SK-N-SH treated with all-trans-retinoic acid at 6 μM for 48 hours (cell line): ENCODE measurements at regions not wholly inside any gene's neighbourhood (a gene's known extent, or its start where the extent isn't known, plus 50 kb on each side); places are given as distances from the start of the nearest gene placed in this dataset.

ENCODE experiments used
- ATAC-seq: fragments of 200-7000 bp; cut with Tn5 transposase; 3 replicates; pipeline ENCODE4 v1.9.1; 2020; ENCODE audit warnings: mild to moderate bottlenecking, moderate library complexity
- ARNTL ChIP-seq: fragments of 450-650 bp; formaldehyde crosslinking; IDR thresholded peaks from 2 replicates; pipeline ENCODE4 v1.5.0; 2020; ENCODE audit warnings: low read depth, mild to moderate bottlenecking, moderate library complexity, borderline replicate concordance
- BACH2 ChIP-seq: fragments of 250-450 bp; sonication (Bioruptor Pico); IDR thresholded peaks from 2 replicates; pipeline ENCODE4 v1.9.0; 2021; ENCODE audit warnings: mild to moderate bottlenecking, borderline replicate concordance
- CSDC2 ChIP-seq: fragments of 250-450 bp; sonication (Bioruptor Pico); IDR thresholded peaks from 2 replicates; pipeline ENCODE4 v1.5.0; 2020; ENCODE audit warnings: mild to moderate bottlenecking, moderate library complexity
- ESRRG ChIP-seq: fragments of 250-450 bp; sonication (Bioruptor Pico); IDR thresholded peaks from 2 replicates; pipeline ENCODE4 v1.6.1; 2021; ENCODE audit warnings: mild to moderate bottlenecking
- GLIS3 ChIP-seq: fragments of 250-450 bp; sonication (Bioruptor Pico); IDR thresholded peaks from 2 replicates; pipeline ENCODE4 v1.5.0; 2020; ENCODE audit warnings: mild to moderate bottlenecking, moderate library complexity
- ISL1 ChIP-seq: fragments of 250-450 bp; sonication (Bioruptor Pico); IDR thresholded peaks from 2 replicates; pipeline ENCODE4 v2.1.2; 2022; ENCODE audit warnings: mild to moderate bottlenecking, moderate library complexity
- PPARA ChIP-seq: fragments of 250-450 bp; sonication (Bioruptor Pico); IDR thresholded peaks from 2 replicates; pipeline ENCODE4 v1.5.0; 2020; ENCODE audit warnings: mild to moderate bottlenecking, borderline replicate concordance
- SNAI2 ChIP-seq: fragments of 250-450 bp; sonication (Bioruptor Pico); IDR thresholded peaks from 2 replicates; pipeline ENCODE4 v1.5.0; 2020; ENCODE audit warnings: mild to moderate bottlenecking, moderate library complexity
- TCF4 ChIP-seq: fragments of 250-450 bp; sonication (Bioruptor Pico); IDR thresholded peaks from 2 replicates; pipeline ENCODE4 v1.8.0; 2021; ENCODE audit warnings: mild to moderate bottlenecking, moderate library complexity, borderline replicate concordance
- TOX ChIP-seq: fragments of 250-450 bp; sonication (Bioruptor Pico); IDR thresholded peaks from 2 replicates; pipeline ENCODE4 v1.8.0; 2021; ENCODE audit warnings: mild to moderate bottlenecking, moderate library complexity, borderline replicate concordance
- ZC3H10 ChIP-seq: fragments of 250-450 bp; sonication (Bioruptor Pico); IDR thresholded peaks from 2 replicates; pipeline ENCODE4 v1.5.1; 2021; ENCODE audit warnings: mild to moderate bottlenecking, moderate library complexity
- ZFP3 ChIP-seq: fragments of 250-450 bp; sonication (Bioruptor Pico); IDR thresholded peaks from 2 replicates; pipeline ENCODE4 v1.5.0; 2020; ENCODE audit warnings: mild to moderate bottlenecking, moderate library complexity
- ZFP30 ChIP-seq: fragments of 450-650 bp; formaldehyde crosslinking; IDR thresholded peaks from 2 replicates; pipeline ENCODE4 v1.5.0; 2022; ENCODE audit warnings: mild to moderate bottlenecking, moderate library complexity
- ZNF565 ChIP-seq: fragments of 450-650 bp; formaldehyde crosslinking; conservative IDR thresholded peaks from 2 replicates; pipeline ENCODE4 v1.5.0; 2020; ENCODE audit warnings: low read depth, mild to moderate bottlenecking, moderate library complexity
- ZNF70 ChIP-seq: fragments of 450-650 bp; formaldehyde crosslinking; IDR thresholded peaks from 2 replicates; pipeline ENCODE4 v1.5.0; 2020; ENCODE audit warnings: mild to moderate bottlenecking, moderate library complexity
- ZNF8 ChIP-seq: fragments of 450-650 bp; formaldehyde crosslinking; IDR thresholded peaks from 2 replicates; pipeline ENCODE4 v1.5.0; 2020; ENCODE audit warnings: mild to moderate bottlenecking, moderate library complexity
- TF ChIP-seq, protein P1 (sequence below): fragments of 250-450 bp; sonication (Bioruptor Pico); IDR thresholded peaks from 2 replicates; pipeline ENCODE4 v1.5.1; 2020; ENCODE audit warnings: low read depth, mild to moderate bottlenecking, moderate library complexity
- TF ChIP-seq, protein P2 (sequence below): fragments of 250-450 bp; sonication (Bioruptor Pico); IDR thresholded peaks from 2 replicates; pipeline ENCODE4 v1.8.0; 2020; ENCODE audit warnings: mild to moderate bottlenecking, moderate library complexity, borderline replicate concordance
- TF ChIP-seq, protein P3 (sequence below): fragments of 250-450 bp; sonication (Bioruptor Pico); IDR thresholded peaks from 2 replicates; pipeline ENCODE4 v1.8.0; 2021; ENCODE audit warnings: low read depth, mild to moderate bottlenecking, moderate library complexity, borderline replicate concordance
- TF ChIP-seq, protein P4 (sequence below): fragments of 250-450 bp; sonication (Bioruptor Pico); IDR thresholded peaks from 2 replicates; pipeline ENCODE4 v1.5.1; 2021; ENCODE audit warnings: mild to moderate bottlenecking, moderate library complexity
- TF ChIP-seq, protein P5 (sequence below): fragments of 250-450 bp; sonication (Bioruptor Pico); IDR thresholded peaks from 2 replicates; pipeline ENCODE4 v1.5.0; 2020; ENCODE audit warnings: mild to moderate bottlenecking, moderate library complexity

DNA sequence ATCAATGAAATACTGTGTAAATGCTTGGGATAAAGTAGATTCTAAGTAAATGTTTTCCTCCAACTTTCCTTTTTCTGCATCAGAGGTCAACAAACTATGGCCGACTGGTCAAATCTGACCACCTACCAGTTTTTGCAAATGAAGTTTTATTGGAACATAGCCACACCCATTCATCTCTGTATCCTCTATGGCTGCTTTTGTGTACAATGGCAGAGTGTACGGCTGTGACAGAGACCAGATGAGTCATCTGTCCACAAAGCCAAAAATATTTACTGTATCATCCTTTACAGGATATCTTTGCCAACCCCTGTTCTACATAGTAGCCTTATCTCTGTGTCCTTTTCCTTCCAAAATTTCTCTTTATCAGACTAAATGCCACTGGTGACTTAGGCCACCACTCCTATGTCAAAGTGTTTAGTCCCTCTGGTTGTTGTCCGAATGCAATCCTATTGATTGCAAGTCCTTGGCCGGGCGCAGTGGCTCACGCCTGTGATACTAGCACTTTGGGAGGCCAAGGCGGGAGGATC is 218.4 kb upstream of the KLF4 start:
- ATAC-seq, result peak; percentile 50

DNA sequence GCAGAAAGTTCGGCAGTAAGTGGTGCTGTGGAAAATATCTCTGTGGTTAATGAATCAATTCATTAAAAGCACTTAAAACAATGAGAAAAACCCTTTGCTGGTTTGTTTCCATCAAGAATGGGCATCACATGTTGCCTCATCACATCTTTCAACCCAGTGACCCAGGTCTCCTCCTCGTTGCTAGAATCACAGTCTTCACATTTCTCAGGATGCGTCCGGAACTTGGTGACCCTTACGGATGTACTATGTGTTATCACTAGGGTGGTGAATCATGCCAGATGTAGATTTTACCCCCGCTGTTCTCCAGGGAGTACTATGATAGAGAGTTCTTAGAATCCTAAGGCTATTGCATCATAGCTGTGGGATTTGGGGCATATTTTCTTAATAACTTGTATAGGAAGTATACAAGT is 217.9 kb upstream of the KLF4 start:
- no peak for TF ChIP-seq TOX (CRISPR knock-in tag)
- peak; percentile 48 for TF ChIP-seq ISL1
- peak; percentile 59 for ATAC-seq

More for the DNA sequence above, 218.4 kb upstream of the KLF4 start:
- TF ChIP-seq, protein P1, sequence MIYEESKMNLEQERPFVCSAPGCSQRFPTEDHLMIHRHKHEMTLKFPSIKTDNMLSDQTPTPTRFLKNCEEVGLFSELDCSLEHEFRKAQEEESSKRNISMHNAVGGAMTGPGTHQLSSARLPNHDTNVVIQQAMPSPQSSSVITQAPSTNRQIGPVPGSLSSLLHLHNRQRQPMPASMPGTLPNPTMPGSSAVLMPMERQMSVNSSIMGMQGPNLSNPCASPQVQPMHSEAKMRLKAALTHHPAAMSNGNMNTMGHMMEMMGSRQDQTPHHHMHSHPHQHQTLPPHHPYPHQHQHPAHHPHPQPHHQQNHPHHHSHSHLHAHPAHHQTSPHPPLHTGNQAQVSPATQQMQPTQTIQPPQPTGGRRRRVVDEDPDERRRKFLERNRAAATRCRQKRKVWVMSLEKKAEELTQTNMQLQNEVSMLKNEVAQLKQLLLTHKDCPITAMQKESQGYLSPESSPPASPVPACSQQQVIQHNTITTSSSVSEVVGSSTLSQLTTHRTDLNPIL (CRISPR knock-in tag), result no peak
- TF ChIP-seq, protein P2, sequence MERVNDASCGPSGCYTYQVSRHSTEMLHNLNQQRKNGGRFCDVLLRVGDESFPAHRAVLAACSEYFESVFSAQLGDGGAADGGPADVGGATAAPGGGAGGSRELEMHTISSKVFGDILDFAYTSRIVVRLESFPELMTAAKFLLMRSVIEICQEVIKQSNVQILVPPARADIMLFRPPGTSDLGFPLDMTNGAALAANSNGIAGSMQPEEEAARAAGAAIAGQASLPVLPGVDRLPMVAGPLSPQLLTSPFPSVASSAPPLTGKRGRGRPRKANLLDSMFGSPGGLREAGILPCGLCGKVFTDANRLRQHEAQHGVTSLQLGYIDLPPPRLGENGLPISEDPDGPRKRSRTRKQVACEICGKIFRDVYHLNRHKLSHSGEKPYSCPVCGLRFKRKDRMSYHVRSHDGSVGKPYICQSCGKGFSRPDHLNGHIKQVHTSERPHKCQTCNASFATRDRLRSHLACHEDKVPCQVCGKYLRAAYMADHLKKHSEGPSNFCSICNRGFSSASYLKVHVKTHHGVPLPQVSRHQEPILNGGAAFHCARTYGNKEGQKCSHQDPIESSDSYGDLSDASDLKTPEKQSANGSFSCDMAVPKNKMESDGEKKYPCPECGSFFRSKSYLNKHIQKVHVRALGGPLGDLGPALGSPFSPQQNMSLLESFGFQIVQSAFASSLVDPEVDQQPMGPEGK (CRISPR knock-in tag), result no peak
- TF ChIP-seq ZNF8 (CRISPR knock-in tag) (no peak), PPARA (CRISPR knock-in tag) (no peak), ZFP3 (CRISPR knock-in tag) (no peak), BACH2 (no peak), ZFP30 (CRISPR knock-in tag) (no peak), ZC3H10 (no peak), GLIS3 (CRISPR knock-in tag) (no peak), ARNTL (no peak), TCF4 (CRISPR knock-in tag) (no peak), ESRRG (CRISPR knock-in tag) (no peak), ZNF70 (CRISPR knock-in tag) (no peak), SNAI2 (no peak), ZNF565 (no peak), TOX (CRISPR knock-in tag) (no peak)
- TF ChIP-seq, protein P3, sequence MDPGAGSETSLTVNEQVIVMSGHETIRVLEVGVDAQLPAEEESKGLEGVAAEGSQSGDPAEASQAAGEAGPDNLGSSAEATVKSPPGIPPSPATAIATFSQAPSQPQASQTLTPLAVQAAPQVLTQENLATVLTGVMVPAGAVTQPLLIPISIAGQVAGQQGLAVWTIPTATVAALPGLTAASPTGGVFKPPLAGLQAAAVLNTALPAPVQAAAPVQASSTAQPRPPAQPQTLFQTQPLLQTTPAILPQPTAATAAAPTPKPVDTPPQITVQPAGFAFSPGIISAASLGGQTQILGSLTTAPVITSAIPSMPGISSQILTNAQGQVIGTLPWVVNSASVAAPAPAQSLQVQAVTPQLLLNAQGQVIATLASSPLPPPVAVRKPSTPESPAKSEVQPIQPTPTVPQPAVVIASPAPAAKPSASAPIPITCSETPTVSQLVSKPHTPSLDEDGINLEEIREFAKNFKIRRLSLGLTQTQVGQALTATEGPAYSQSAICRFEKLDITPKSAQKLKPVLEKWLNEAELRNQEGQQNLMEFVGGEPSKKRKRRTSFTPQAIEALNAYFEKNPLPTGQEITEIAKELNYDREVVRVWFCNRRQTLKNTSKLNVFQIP (CRISPR knock-in tag), result no peak
- TF ChIP-seq, protein P4, sequence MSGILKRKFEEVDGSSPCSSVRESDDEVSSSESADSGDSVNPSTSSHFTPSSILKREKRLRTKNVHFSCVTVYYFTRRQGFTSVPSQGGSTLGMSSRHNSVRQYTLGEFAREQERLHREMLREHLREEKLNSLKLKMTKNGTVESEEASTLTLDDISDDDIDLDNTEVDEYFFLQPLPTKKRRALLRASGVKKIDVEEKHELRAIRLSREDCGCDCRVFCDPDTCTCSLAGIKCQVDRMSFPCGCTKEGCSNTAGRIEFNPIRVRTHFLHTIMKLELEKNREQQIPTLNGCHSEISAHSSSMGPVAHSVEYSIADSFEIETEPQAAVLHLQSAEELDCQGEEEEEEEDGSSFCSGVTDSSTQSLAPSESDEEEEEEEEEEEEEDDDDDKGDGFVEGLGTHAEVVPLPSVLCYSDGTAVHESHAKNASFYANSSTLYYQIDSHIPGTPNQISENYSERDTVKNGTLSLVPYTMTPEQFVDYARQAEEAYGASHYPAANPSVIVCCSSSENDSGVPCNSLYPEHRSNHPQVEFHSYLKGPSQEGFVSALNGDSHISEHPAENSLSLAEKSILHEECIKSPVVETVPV (CRISPR knock-in tag), result no peak

DNA sequence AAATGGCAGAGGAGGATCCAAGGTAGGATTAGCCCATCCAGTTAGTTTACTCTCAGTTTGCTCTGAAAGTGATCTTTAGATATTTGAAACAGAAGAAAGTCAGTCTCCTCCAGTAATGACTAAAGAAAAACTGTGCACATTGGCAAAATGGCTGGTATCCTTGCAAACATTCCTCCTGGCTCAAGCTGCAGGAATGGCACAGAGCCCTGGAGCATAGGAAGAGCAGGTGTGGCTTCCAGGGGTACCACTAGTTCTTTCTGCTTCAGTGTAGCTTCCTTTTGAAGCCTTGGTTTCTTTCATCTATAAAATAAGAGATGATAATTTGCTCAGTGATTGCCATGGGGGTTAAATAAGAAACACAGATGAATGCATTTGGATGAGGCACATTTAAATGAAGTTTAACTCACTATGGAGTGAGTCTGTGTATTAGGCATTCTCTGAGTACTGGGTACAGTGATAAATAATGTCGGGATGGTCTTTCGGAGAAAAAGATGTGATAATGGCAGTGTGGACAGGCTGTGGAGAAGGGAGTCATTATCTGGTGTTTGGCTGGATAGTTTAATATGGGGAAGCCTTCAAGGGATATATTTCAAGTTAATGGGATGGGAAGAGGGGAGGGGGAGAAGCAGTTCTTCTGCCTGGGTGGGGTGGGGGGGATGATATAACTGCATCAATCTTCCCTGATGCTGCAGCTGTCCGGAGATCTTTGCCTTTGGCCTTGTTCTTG is 217.3 kb upstream of the KLF4 start:
- no peak; the same call in 2 of the 3 replicates for ATAC-seq
- no peak for TF ChIP-seq CSDC2 (CRISPR knock-in tag)
- TF ChIP-seq ZNF565, result no peak
- TF ChIP-seq, protein P1 (CRISPR knock-in tag), result no peak
- TF ChIP-seq, protein P5, sequence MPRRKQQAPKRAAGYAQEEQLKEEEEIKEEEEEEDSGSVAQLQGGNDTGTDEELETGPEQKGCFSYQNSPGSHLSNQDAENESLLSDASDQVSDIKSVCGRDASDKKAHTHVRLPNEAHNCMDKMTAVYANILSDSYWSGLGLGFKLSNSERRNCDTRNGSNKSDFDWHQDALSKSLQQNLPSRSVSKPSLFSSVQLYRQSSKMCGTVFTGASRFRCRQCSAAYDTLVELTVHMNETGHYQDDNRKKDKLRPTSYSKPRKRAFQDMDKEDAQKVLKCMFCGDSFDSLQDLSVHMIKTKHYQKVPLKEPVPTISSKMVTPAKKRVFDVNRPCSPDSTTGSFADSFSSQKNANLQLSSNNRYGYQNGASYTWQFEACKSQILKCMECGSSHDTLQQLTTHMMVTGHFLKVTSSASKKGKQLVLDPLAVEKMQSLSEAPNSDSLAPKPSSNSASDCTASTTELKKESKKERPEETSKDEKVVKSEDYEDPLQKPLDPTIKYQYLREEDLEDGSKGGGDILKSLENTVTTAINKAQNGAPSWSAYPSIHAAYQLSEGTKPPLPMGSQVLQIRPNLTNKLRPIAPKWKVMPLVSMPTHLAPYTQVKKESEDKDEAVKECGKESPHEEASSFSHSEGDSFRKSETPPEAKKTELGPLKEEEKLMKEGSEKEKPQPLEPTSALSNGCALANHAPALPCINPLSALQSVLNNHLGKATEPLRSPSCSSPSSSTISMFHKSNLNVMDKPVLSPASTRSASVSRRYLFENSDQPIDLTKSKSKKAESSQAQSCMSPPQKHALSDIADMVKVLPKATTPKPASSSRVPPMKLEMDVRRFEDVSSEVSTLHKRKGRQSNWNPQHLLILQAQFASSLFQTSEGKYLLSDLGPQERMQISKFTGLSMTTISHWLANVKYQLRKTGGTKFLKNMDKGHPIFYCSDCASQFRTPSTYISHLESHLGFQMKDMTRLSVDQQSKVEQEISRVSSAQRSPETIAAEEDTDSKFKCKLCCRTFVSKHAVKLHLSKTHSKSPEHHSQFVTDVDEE (CRISPR knock-in tag), result no peak
- TF ChIP-seq, protein P2 (CRISPR knock-in tag), result no peak
- TF ChIP-seq, protein P3 (CRISPR knock-in tag), result no peak
- TF ChIP-seq, all 23 proteins: peak for 0
